Mesenchymal stem cell (in vitro differentiated cells and primary cell): ENCODE measurements at regions not wholly inside any gene's neighbourhood (a gene's known extent, or its start where the extent isn't known, plus 50 kb on each side); places are given as distances from the start of the nearest gene placed in this dataset.

Experiments
- DNase-seq: peaks from one replicate; pipeline ENCODE4 v3.0.0-alpha.2; 2013
- H2AFZ ChIP-seq: one replicate; pipeline ENCODE4 v1.6.1; 2013; ENCODE audit warnings: low read depth, mild to moderate bottlenecking, control low read depth, inconsistent platforms, low read length, moderate library complexity
- H2AK5ac ChIP-seq: 2 replicates; pipeline ENCODE4 v1.6.1; 2013; ENCODE audit warnings: low read length, moderate library complexity, mild to moderate bottlenecking, inconsistent platforms; ENCODE audit not compliant: severe bottlenecking
- H2BK120ac ChIP-seq: one replicate; pipeline ENCODE4 v1.6.1; 2013; ENCODE audit warnings: low read depth, mild to moderate bottlenecking, inconsistent platforms, low read length, moderate library complexity
- H2BK12ac ChIP-seq, 2 experiments: one replicate each; pipeline ENCODE4 v1.6.1; 2013; ENCODE audit warnings: inconsistent platforms in 2 of 2, low read length in 2 of 2, mild to moderate bottlenecking in 2 of 2, moderate library complexity in 2 of 2, control low read depth in 1 of 2
- H2BK15ac ChIP-seq: one replicate; pipeline ENCODE4 v1.6.1; 2013; ENCODE audit warnings: mild to moderate bottlenecking, low read depth, inconsistent platforms; ENCODE audit not compliant: poor library complexity, severe bottlenecking
- H2BK5ac ChIP-seq: 2 replicates; pipeline ENCODE4 v1.6.1; 2013; ENCODE audit warnings: low read depth, mild to moderate bottlenecking, low read length, control low read depth, inconsistent platforms; ENCODE audit not compliant: poor library complexity, severe bottlenecking
- H3K14ac ChIP-seq, 2 experiments: one replicate each; pipeline ENCODE4 v1.6.1; 2013; ENCODE audit warnings: inconsistent platforms in 2 of 2, low read length in 2 of 2, control low read depth in 1 of 2, mild to moderate bottlenecking in 1 of 2, moderate library complexity in 1 of 2
- H3K18ac ChIP-seq, 2 experiments: one replicate each; pipeline ENCODE4 v1.6.1; 2013; ENCODE audit warnings: inconsistent platforms in 2 of 2, low read length in 2 of 2, control low read depth in 1 of 2, low read depth in 1 of 2, mild to moderate bottlenecking in 1 of 2
- H3K23ac ChIP-seq, 2 experiments: one replicate each; pipeline ENCODE4 v1.6.1; 2013; ENCODE audit warnings: inconsistent platforms in 2 of 2, low read length in 2 of 2, mild to moderate bottlenecking in 2 of 2, moderate library complexity in 2 of 2, control low read depth in 1 of 2
- H3K27ac ChIP-seq: 2 replicates; pipeline ENCODE4 v1.5.1; 2013; ENCODE audit warnings: mild to moderate bottlenecking, moderate library complexity, low read length, control low read depth, inconsistent platforms; ENCODE audit not compliant: poor library complexity, severe bottlenecking
- H3K27me3 ChIP-seq, 2 experiments: 2 replicates each; pipeline versions ENCODE4 v1.6.1 to v1.7.0; 2013; ENCODE audit warnings: low read length in 2 of 2, mild to moderate bottlenecking in 2 of 2, moderate library complexity in 2 of 2, control low read depth in 1 of 2, inconsistent platforms in 1 of 2; ENCODE audit not compliant: control insufficient read depth in 1 of 2, insufficient read depth in 1 of 2
- H3K36me3 ChIP-seq, 2 experiments: 2 replicates each; pipeline versions ENCODE4 v1.6.1 to v1.7.0; 2013; ENCODE audit warnings: low read length in 2 of 2, control low read depth in 1 of 2, inconsistent platforms in 1 of 2, low read depth in 1 of 2, mild to moderate bottlenecking in 1 of 2; ENCODE audit not compliant: insufficient read depth in 2 of 2, control insufficient read depth in 1 of 2
- H3K4ac ChIP-seq, 2 experiments: one replicate each; pipeline ENCODE4 v1.6.1; 2013; ENCODE audit warnings: inconsistent platforms in 2 of 2, low read length in 2 of 2, mild to moderate bottlenecking in 2 of 2, moderate library complexity in 2 of 2, control low read depth in 1 of 2, low read depth in 1 of 2
- H3K4me1 ChIP-seq: 2 replicates; pipeline ENCODE4 v1.6.1; 2013; ENCODE audit warnings: low read depth, low read length, control low read depth; ENCODE audit not compliant: control insufficient read depth, insufficient read depth
- H3K4me2 ChIP-seq: 2 replicates; pipeline ENCODE4 v1.6.1; 2013; ENCODE audit warnings: low read length, mild to moderate bottlenecking, inconsistent platforms; ENCODE audit not compliant: poor library complexity, severe bottlenecking
- H3K4me3 ChIP-seq, 2 experiments: 2 replicates each; pipeline versions ENCODE4 v1.5.1 to v1.7.0; 2013; ENCODE audit warnings: low read length in 2 of 2, mild to moderate bottlenecking in 2 of 2, control low read depth in 1 of 2, low read depth in 1 of 2; ENCODE audit not compliant: insufficient read depth in 1 of 2
- H3K79me1 ChIP-seq: replicated peaks from 2 replicates; pipeline ENCODE4 v1.6.1; 2013; ENCODE audit warnings: mild to moderate bottlenecking, control low read depth, low read length, inconsistent platforms; ENCODE audit not compliant: poor library complexity, severe bottlenecking
- H3K9ac ChIP-seq: 2 replicates; pipeline ENCODE4 v1.7.0; 2013; ENCODE audit warnings: mild to moderate bottlenecking, low read length, moderate library complexity
- H3K9me3 ChIP-seq: 2 replicates; pipeline ENCODE4 v1.7.0; 2013; ENCODE audit warnings: mild to moderate bottlenecking, low read length; ENCODE audit not compliant: control insufficient read depth
- H4K8ac ChIP-seq: one replicate; pipeline ENCODE4 v1.6.1; 2013; ENCODE audit warnings: inconsistent platforms, mild to moderate bottlenecking, low read length, moderate library complexity
- H4K91ac ChIP-seq: one replicate; pipeline ENCODE4 v1.6.1; 2013; ENCODE audit warnings: mild to moderate bottlenecking, low read length, inconsistent platforms
- WGBS: methylation state at CpG from one replicate; pipeline ENCODE4 v1.1.7; 2013; ENCODE audit warnings: mixed read lengths; 5-methylcytosine and 5-hydroxymethylcytosine counted together

GRCh38 chr1:203424285-203424684 is 51.3 kb upstream of the PRELP start:
- H3K4me3 ChIP-seq: no peak overlapping the region
- no peak overlapping the region for H2AFZ ChIP-seq
- H3K4me2 ChIP-seq: no peak overlapping the region
- H3K14ac ChIP-seq: no peak overlapping the region
- no peak for DNase-seq
- H3K9ac ChIP-seq: no peak overlapping the region
- peaks cover 25 to 61% of the 10 kb centered on the region in 2 experiments for H3K27me3 ChIP-seq
- H3K4ac ChIP-seq: no peak overlapping the region
- no peak overlapping the region for H3K23ac ChIP-seq
- H4K91ac ChIP-seq: no peak overlapping the region
- WGBS: 95% methylated on average over 3 of the region's 3 CpGs
- H2BK5ac ChIP-seq: no peak overlapping the region
- no peak overlapping the region for H3K18ac ChIP-seq
- no peak overlapping the region for H2BK12ac ChIP-seq
- H2BK15ac ChIP-seq: no peak overlapping the region
- H3K79me1 ChIP-seq: no peaks in the 10 kb centered on the region
- no peak overlapping the region for H2BK120ac ChIP-seq
- no peaks in the 10 kb centered on the region for H3K36me3 ChIP-seq
- H2AK5ac ChIP-seq: no peak overlapping the region
- H3K27ac ChIP-seq: no peak overlapping the region
- H4K8ac ChIP-seq: no peak overlapping the region
- H3K9me3 ChIP-seq: no peaks in the 10 kb centered on the region
- no peaks in the 10 kb centered on the region for H3K4me1 ChIP-seq

GRCh38 chr1:203424861-203425662 is 50.5 kb upstream of the PRELP start:
- Histone ChIP-seq H2AFZ (no peak overlapping the region), H3K23ac (no peak overlapping the region), H4K8ac (no peak overlapping the region), H2BK5ac (no peak overlapping the region), H3K4ac (no peak overlapping the region), H3K27ac (no peak overlapping the region), H2BK15ac (no peak overlapping the region), H3K18ac (peak overlapping the region; percentile 44 to 52), H3K4me1 (no peaks in the 10 kb centered on the region), H2BK12ac (peak overlapping the region in 1 of 2 experiments; percentile 69), H4K91ac (peak overlapping the region; percentile 34), H3K9me3 (no peaks in the 10 kb centered on the region), H2BK120ac (no peak overlapping the region), H3K9ac (no peak overlapping the region), H3K4me3 (no peak overlapping the region), H2AK5ac (no peak overlapping the region), H3K4me2 (no peak overlapping the region), H3K27me3 (peaks cover 31 to 65% of the 10 kb centered on the region in 2 experiments), H3K14ac (no peak overlapping the region), H3K36me3 (no peaks in the 10 kb centered on the region), H3K79me1 (no peaks in the 10 kb centered on the region)
- DNase-seq: no peak
- WGBS: 59% methylated on average over 3 of the region's 4 CpGs

- no peak overlapping the region for H3K23ac ChIP-seq
Measured at GRCh38 chr1:203425663-203425975, 50.0 kb upstream of the PRELP start.

More at GRCh38 chr1:203425663-203425975, 50.0 kb upstream of the PRELP start:
- Histone ChIP-seq H4K8ac (no peak overlapping the region), H3K14ac (no peak overlapping the region), H3K4ac (no peak overlapping the region), H2AK5ac (no peak overlapping the region), H2BK15ac (no peak overlapping the region), H2BK5ac (no peak overlapping the region), H3K9ac (no peak overlapping the region), H2AFZ (no peak overlapping the region), H3K4me2 (no peak overlapping the region), H3K9me3 (no peaks in the 10 kb centered on the region), H4K91ac (no peak overlapping the region), H3K4me3 (no peak overlapping the region), H2BK12ac (no peak overlapping the region), H3K27me3 (peaks cover 36 to 67% of the 10 kb centered on the region in 2 experiments), H3K18ac (no peak overlapping the region), H3K27ac (no peak overlapping the region), H3K4me1 (no peaks in the 10 kb centered on the region), H3K79me1 (no peaks in the 10 kb centered on the region), H2BK120ac (no peak overlapping the region), H3K36me3 (no peaks in the 10 kb centered on the region)
- DNase-seq: peak; percentile 80
